ENCODE measurements at regions not wholly inside any gene's neighbourhood (a gene's known extent, or its start where the extent isn't known, plus 50 kb on each side); places are given as distances from the start of the nearest gene placed in this dataset.

GRCh38 chr1:38452246-38452645 lies 405.7 kb upstream of the POU3F1 start:
- TF ChIP-seq CTCF (IDR thresholded peaks at IDR 0.05) (no peak), POLR2A (IDR thresholded peaks at IDR 0.05) (no peak)
